Caco-2 (cell line): ENCODE measurements at regions not wholly inside any gene's neighbourhood (a gene's known extent, or its start where the extent isn't known, plus 50 kb on each side); places are given as distances from the start of the nearest gene placed in this dataset.

ENCODE experiments used
- BruUV-seq: library from RNA; stranded (reverse); fragments of 400-500 nt; replicated peaks from 2 replicates; lab custom pipeline; 2021; lab: Mats Ljungman, UMichigan
- CTCF ChIA-PET: fragments of 300-600 bp; sonication (Branson Sonifier 250); formaldehyde crosslinking; loops from one replicate; lab custom pipeline; 2022; ENCODE audit warnings: antibody characterized with exemption; lab: Charles Lee
- POLR2A ChIA-PET: fragments of 300-600 bp; sonication (Branson Sonifier 250); formaldehyde crosslinking; loops from one replicate; lab custom pipeline; 2022; ENCODE audit warnings: antibody characterized with exemption; lab: Charles Lee
- DNase-seq, 2 experiments: peaks; one replicate each; pipeline versions ENCODE4 v3.0.0 to v3.0.0-alpha.2; 2020 to 2022
- H3K27me3 ChIP-seq: replicated peaks from 2 replicates; pipeline ENCODE4 v1.6.0; 2011; ENCODE audit warnings: low read length; ENCODE audit not compliant: control insufficient read depth, insufficient read depth
- H3K36me3 ChIP-seq: 2 replicates; pipeline ENCODE4 v1.5.1; 2011; ENCODE audit warnings: low read length; ENCODE audit not compliant: control insufficient read depth, insufficient read depth
- H3K4me1 ChIP-seq: fragments of 250-450 bp; sonication (Bioruptor Pico); 2 replicates; pipeline ENCODE4 v1.5.1; 2020; ENCODE audit warnings: mild to moderate bottlenecking
- H3K4me3 ChIP-seq: 2 replicates; pipeline ENCODE4 v1.5.1; 2011; ENCODE audit warnings: low read depth, mild to moderate bottlenecking, control low read depth, low read length
- H3K9me3 ChIP-seq: fragments of 250-450 bp; sonication (Bioruptor Pico); 2 replicates; pipeline ENCODE4 v1.5.1; 2020; ENCODE audit warnings: mild to moderate bottlenecking, moderate library complexity
- H3K27ac Mint-ChIP-seq: one replicate; pipeline ENCODE4 v1.8.0; 2022; ENCODE audit warnings: mixed read lengths; ENCODE audit not compliant: unreplicated experiment
- H3K27me3 Mint-ChIP-seq: one replicate; pipeline ENCODE4 v1.8.0; 2022; ENCODE audit warnings: mixed read lengths; ENCODE audit not compliant: insufficient read depth, unreplicated experiment
- H3K36me3 Mint-ChIP-seq: one replicate; pipeline ENCODE4 v1.8.0; 2022; ENCODE audit warnings: mild to moderate bottlenecking, mixed read lengths; ENCODE audit not compliant: insufficient read depth, unreplicated experiment
- H3K4me1 Mint-ChIP-seq: one replicate; pipeline ENCODE4 v1.8.0; 2022; ENCODE audit warnings: low read depth, mixed read lengths; ENCODE audit not compliant: unreplicated experiment
- H3K4me3 Mint-ChIP-seq: one replicate; pipeline ENCODE4 v1.8.0; 2022; ENCODE audit warnings: mild to moderate bottlenecking, moderate library complexity, mixed read lengths; ENCODE audit not compliant: unreplicated experiment
- H3K9me3 Mint-ChIP-seq: one replicate; pipeline ENCODE4 v1.8.0; 2022; ENCODE audit warnings: mixed read lengths; ENCODE audit not compliant: unreplicated experiment
- intact Hi-C: fragments of 100-400 bp; cut with micrococcal nuclease; formaldehyde crosslinking; loops from one replicate; pipeline ENCODE4 v1.10.0; 2022; ENCODE audit not compliant: unreplicated experiment
- TF ChIP-seq, protein P1 (sequence below), 2 experiments: fragments of 200-600 bp in 1 of 2; IDR thresholded peaks; 1 replicate in 1 of 2; 2 replicates in 1 of 2; pipeline versions ENCODE4 v1.5.1 to v1.8.0; 2011 to 2022; ENCODE audit warnings: antibody characterized with exemption in 1 of 2, control low read depth in 1 of 2, inconsistent platforms in 1 of 2, low read depth in 1 of 2, low read length in 1 of 2, mild to moderate bottlenecking in 1 of 2, moderate library complexity in 1 of 2; ENCODE audit not compliant: insufficient read depth in 1 of 2, severe bottlenecking in 1 of 2, unreplicated experiment in 1 of 2

DNA sequence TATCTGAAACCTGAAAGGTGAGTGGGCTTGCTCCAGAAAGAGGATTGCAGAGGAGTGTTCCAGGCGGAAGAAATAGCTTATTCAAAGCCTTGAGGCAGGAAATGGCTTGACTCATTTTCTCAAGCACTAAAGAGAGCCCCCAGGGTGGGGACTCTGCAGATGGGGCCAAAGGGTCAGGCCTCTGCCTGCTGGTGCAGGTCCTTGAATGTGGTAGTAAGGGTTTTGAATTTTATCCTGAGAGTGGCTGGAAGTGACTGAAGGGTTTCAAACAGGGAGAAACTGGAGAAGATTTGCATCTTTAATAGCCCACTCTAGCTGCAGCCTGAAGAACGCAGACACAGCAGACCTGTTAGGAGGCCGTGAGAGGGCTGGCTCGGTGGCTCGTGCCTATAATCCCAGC, 144.4 kb downstream of the CCT6B start:
- Histone ChIP-seq H3K4me1 (no peaks in the 10 kb centered on the region), H3K4me3 (no peak overlapping the region), H3K9me3 (no peaks in the 10 kb centered on the region), H3K36me3 (no peaks in the 10 kb centered on the region), H3K27me3 (0 out of 2 replicates have a peak, but pooled peaks cover 1% of the 10 kb centered on the region)
- BruUV-seq: no TSS peak
- Mint-ChIP-seq H3K9me3 (no peaks in the 10 kb centered on the region), H3K27me3 (peaks cover 32% of the 10 kb centered on the region), H3K4me1 (no peaks in the 10 kb centered on the region), H3K27ac (no peak overlapping the region), H3K36me3 (no peaks in the 10 kb centered on the region), H3K4me3 (no peak overlapping the region)
- DNase-seq: no peak
- ChIA-PET POLR2A (no interaction called here), CTCF (no interaction called here)
- TF ChIP-seq, protein P1, sequence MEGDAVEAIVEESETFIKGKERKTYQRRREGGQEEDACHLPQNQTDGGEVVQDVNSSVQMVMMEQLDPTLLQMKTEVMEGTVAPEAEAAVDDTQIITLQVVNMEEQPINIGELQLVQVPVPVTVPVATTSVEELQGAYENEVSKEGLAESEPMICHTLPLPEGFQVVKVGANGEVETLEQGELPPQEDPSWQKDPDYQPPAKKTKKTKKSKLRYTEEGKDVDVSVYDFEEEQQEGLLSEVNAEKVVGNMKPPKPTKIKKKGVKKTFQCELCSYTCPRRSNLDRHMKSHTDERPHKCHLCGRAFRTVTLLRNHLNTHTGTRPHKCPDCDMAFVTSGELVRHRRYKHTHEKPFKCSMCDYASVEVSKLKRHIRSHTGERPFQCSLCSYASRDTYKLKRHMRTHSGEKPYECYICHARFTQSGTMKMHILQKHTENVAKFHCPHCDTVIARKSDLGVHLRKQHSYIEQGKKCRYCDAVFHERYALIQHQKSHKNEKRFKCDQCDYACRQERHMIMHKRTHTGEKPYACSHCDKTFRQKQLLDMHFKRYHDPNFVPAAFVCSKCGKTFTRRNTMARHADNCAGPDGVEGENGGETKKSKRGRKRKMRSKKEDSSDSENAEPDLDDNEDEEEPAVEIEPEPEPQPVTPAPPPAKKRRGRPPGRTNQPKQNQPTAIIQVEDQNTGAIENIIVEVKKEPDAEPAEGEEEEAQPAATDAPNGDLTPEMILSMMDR (IDR thresholded peaks at IDR 0.05; ENCODE audit: insufficient read depth in 1 of 2, low read depth in 1 of 2, low read length in 1 of 2, severe bottlenecking in 1 of 2, unreplicated experiment in 1 of 2): no peak
- intact Hi-C loops: no loop called here

DNA sequence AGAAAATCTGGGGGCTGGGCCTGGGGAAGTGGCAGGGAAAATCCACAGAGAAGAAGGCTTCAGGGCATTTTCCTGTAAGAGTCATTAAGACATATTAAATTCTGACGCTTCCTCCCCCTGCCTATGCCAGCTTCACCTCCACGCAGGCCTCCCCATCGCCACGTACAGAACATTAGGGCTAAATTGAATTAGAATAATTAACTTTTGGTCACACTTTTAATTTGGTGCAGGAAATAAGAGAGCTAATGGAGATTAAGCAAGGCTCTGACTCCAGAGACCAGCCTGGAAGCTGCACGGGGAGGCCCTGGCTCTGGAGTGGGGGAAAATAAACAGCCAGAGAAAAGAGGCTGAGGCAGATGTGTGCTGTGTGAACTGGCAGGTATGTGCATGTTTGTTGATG, 148.0 kb downstream of the CCT6B start:
- no peak overlapping the region for H3K4me3 ChIP-seq
- Mint-ChIP-seq H3K9me3 (no peaks in the 10 kb centered on the region), H3K4me1 (no peaks in the 10 kb centered on the region), H3K36me3 (no peaks in the 10 kb centered on the region), H3K4me3 (no peak overlapping the region), H3K27me3 (peaks cover 16% of the 10 kb centered on the region), H3K27ac (no peak overlapping the region)
- BruUV-seq: no TSS peak
- TF ChIP-seq, protein P1 (IDR thresholded peaks at IDR 0.05; ENCODE audit: insufficient read depth in 1 of 2, low read depth in 1 of 2, low read length in 1 of 2, severe bottlenecking in 1 of 2, unreplicated experiment in 1 of 2): no peak
- H3K27me3 ChIP-seq: 0 out of 2 replicates have a peak, but pooled peaks cover 1% of the 10 kb centered on the region
- no peaks in the 10 kb centered on the region for H3K4me1 ChIP-seq
- no peak for DNase-seq
- H3K9me3 ChIP-seq: no peaks in the 10 kb centered on the region
- H3K36me3 ChIP-seq: no peaks in the 10 kb centered on the region
- intact Hi-C loops: no loop called here
- ChIA-PET CTCF (no interaction called here), POLR2A (no interaction called here)

DNA sequence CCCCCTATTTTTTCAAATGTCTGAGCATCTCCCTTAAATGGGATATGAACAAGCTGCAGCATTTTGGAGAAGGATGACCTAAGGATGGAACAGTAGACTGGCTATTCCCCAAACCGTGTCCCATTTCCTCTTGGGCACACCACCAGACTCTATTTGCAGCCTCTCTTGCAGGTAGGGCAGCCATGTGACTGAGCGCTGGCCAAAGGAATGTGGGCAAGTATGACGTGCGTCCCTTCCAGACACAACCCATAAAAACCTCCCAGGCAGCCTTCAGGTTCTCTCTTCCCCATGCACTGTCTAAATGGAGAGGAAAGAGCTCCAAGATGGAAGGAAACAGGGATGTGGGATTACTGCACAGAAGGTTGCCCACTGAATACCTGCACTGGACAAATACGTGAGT, 149.7 kb downstream of the CCT6B start:
- H3K27ac Mint-ChIP-seq: no peak overlapping the region
- ChIA-PET CTCF (no interaction called here), POLR2A (no interaction called here)
- peaks cover 18% of the 10 kb centered on the region for H3K27me3 Mint-ChIP-seq
- no peaks in the 10 kb centered on the region for H3K4me1 Mint-ChIP-seq
- no peaks in the 10 kb centered on the region for H3K4me1 ChIP-seq
- no peaks in the 10 kb centered on the region for H3K27me3 ChIP-seq
- no peaks in the 10 kb centered on the region for H3K36me3 Mint-ChIP-seq
- H3K9me3 ChIP-seq: no peaks in the 10 kb centered on the region
- no peak overlapping the region for H3K4me3 Mint-ChIP-seq
- intact Hi-C loops: no loop called here
- no peaks in the 10 kb centered on the region for H3K36me3 ChIP-seq
- H3K4me3 ChIP-seq: no peak overlapping the region
- TF ChIP-seq, protein P1 (IDR thresholded peaks at IDR 0.05; ENCODE audit: insufficient read depth in 1 of 2, low read depth in 1 of 2, low read length in 1 of 2, severe bottlenecking in 1 of 2, unreplicated experiment in 1 of 2): no peak
- no peaks in the 10 kb centered on the region for H3K9me3 Mint-ChIP-seq
- BruUV-seq: no TSS peak
- DNase-seq: no peak
